MCF 10A (cell line): ENCODE measurements at regions not wholly inside any gene's neighbourhood (a gene's known extent, or its start where the extent isn't known, plus 50 kb on each side); places are given as distances from the start of the nearest gene placed in this dataset.

Experiments
- BruUV-seq: library from RNA; stranded (reverse); fragments of 400-500 nt; replicated peaks from 2 replicates; lab custom pipeline; 2021; lab: Mats Ljungman, UMichigan
- CTCF ChIA-PET: fragments of 300-600 bp; sonication (Branson Sonifier 250); formaldehyde crosslinking; extraction: SDS; loops from one replicate; lab custom pipeline; 2021; ENCODE audit warnings: antibody characterized with exemption, inconsistent platforms; lab: Yijun Ruan, JAX
- POLR2A ChIA-PET: fragments of 300-600, 350-650 bp; sonication (Branson Sonifier 250); formaldehyde crosslinking; extraction: SDS; loops from one replicate; lab custom pipeline; 2020; ENCODE audit warnings: antibody characterized with exemption, inconsistent platforms; lab: Yijun Ruan, JAX
- DNase-seq: peaks from one replicate; pipeline ENCODE4 v3.0.0-alpha.2; 2018; ENCODE audit not compliant: unreplicated experiment
- H3K27ac Mint-ChIP-seq: one replicate; pipeline ENCODE4 v1.8.0; 2022; ENCODE audit warnings: mild to moderate bottlenecking, low read depth, mixed read lengths; ENCODE audit not compliant: unreplicated experiment
- H3K27me3 Mint-ChIP-seq: one replicate; pipeline ENCODE4 v1.8.0; 2022; ENCODE audit warnings: mixed read lengths; ENCODE audit not compliant: insufficient read depth, unreplicated experiment
- H3K36me3 Mint-ChIP-seq: one replicate; pipeline ENCODE4 v1.8.0; 2022; ENCODE audit warnings: mild to moderate bottlenecking, moderate library complexity, mixed read lengths; ENCODE audit not compliant: insufficient read depth, unreplicated experiment
- H3K4me1 Mint-ChIP-seq: one replicate; pipeline ENCODE4 v1.8.0; 2022; ENCODE audit warnings: mixed read lengths; ENCODE audit not compliant: insufficient read depth, unreplicated experiment
- H3K4me3 Mint-ChIP-seq: one replicate; pipeline ENCODE4 v1.8.0; 2022; ENCODE audit warnings: mild to moderate bottlenecking, moderate library complexity, mixed read lengths; ENCODE audit not compliant: unreplicated experiment
- H3K9me3 Mint-ChIP-seq: one replicate; pipeline ENCODE4 v1.8.0; 2022; ENCODE audit warnings: mixed read lengths; ENCODE audit not compliant: unreplicated experiment
- CTCF ChIP-seq: fragments of 200-600 bp; IDR thresholded peaks from one replicate; pipeline ENCODE4 v1.8.0; 2022; ENCODE audit warnings: antibody characterized with exemption, mild to moderate bottlenecking; ENCODE audit not compliant: unreplicated experiment
- intact Hi-C: fragments of 100-400 bp; cut with micrococcal nuclease; formaldehyde crosslinking; loops from 2 replicates; pipeline ENCODE4 v1.14.1; 2022

GRCh38 chr10:15452545-15452944 is 81.5 kb upstream of the FAM171A1 start:
- BruUV-seq: no TSS peak
- TF ChIP-seq CTCF: no peak

GRCh38 chr10:15451137-15452094 is 80.3 kb upstream of the FAM171A1 start:
- no peaks in the 10 kb centered on the region for H3K4me1 Mint-ChIP-seq
- H3K4me3 Mint-ChIP-seq: no peak overlapping the region
- peaks cover 73% of the 10 kb centered on the region for H3K27me3 Mint-ChIP-seq
- no peaks in the 10 kb centered on the region for H3K36me3 Mint-ChIP-seq
- ChIA-PET CTCF (interaction anchor here (0.5 kb wide), 1 partner anchor 84 kb away, joined by 3 read pairs; no protein-coding TSS in a partner anchor), POLR2A (interaction anchor here (0.5 kb wide), 1 partner anchor 31 kb away, joined by 3 read pairs; no protein-coding TSS in a partner anchor)
- TF ChIP-seq CTCF: no peak
- H3K9me3 Mint-ChIP-seq: no peaks in the 10 kb centered on the region
- BruUV-seq: no TSS peak
- H3K27ac Mint-ChIP-seq: no peak overlapping the region
- intact Hi-C loops: no loop called here
- no peak for DNase-seq

More at GRCh38 chr10:15452545-15452944, 81.5 kb upstream of the FAM171A1 start:
- H3K27ac Mint-ChIP-seq: no peak overlapping the region
- DNase-seq: no peak
- H3K4me1 Mint-ChIP-seq: no peaks in the 10 kb centered on the region
- H3K9me3 Mint-ChIP-seq: no peaks in the 10 kb centered on the region
- ChIA-PET POLR2A (no interaction called here), CTCF (interaction anchor here (0.7 kb wide), 1 partner anchor 22 kb away, joined by 3 read pairs; no protein-coding TSS in a partner anchor)
- H3K36me3 Mint-ChIP-seq: no peaks in the 10 kb centered on the region
- peaks cover 68% of the 10 kb centered on the region for H3K27me3 Mint-ChIP-seq
- H3K4me3 Mint-ChIP-seq: no peak overlapping the region
- intact Hi-C loops: no loop called here

GRCh38 chr10:15448598-15448997 is 77.5 kb upstream of the FAM171A1 start:
- BruUV-seq: no TSS peak
- ChIA-PET CTCF (interaction anchor here (0.6 kb wide), 1 partner anchor 990 kb away, joined by 3 read pairs; no protein-coding TSS in a partner anchor), POLR2A (interaction anchor here (0.7 kb wide), 1 partner anchor 68 kb away, joined by 3 read pairs; no protein-coding TSS in a partner anchor)
- TF ChIP-seq CTCF: no peak
- Mint-ChIP-seq H3K27ac (no peak overlapping the region), H3K36me3 (no peaks in the 10 kb centered on the region), H3K27me3 (peaks cover 74% of the 10 kb centered on the region), H3K4me1 (no peaks in the 10 kb centered on the region), H3K4me3 (no peak overlapping the region), H3K9me3 (no peaks in the 10 kb centered on the region)
- intact Hi-C loops: no loop called here
- no peak for DNase-seq

GRCh38 chr10:15445006-15445390 is 73.9 kb upstream of the FAM171A1 start:
- intact Hi-C loops: no loop called here
- no peak for DNase-seq
- Mint-ChIP-seq H3K9me3 (no peaks in the 10 kb centered on the region), H3K27ac (no peak overlapping the region), H3K36me3 (no peaks in the 10 kb centered on the region), H3K27me3 (peaks cover 52% of the 10 kb centered on the region), H3K4me3 (no peak overlapping the region), H3K4me1 (no peaks in the 10 kb centered on the region)
- CTCF ChIA-PET: interaction anchor here (0.7 to 2.1 kb wide), 3 partner anchors 10 to 957 kb away, joined by 3 to 7 read pairs (median 3); no protein-coding TSS in a partner anchor
- TF ChIP-seq CTCF: no peak
- BruUV-seq: no TSS peak
- POLR2A ChIA-PET: no interaction called here
